Astrocyte (in vitro differentiated cells and primary cell): ENCODE measurements at regions not wholly inside any gene's neighbourhood (a gene's known extent, or its start where the extent isn't known, plus 50 kb on each side); places are given as distances from the start of the nearest gene placed in this dataset.

Experiments
- DNase-seq: peaks from one replicate; pipeline ENCODE4 v3.0.0-alpha.2; 2010; ENCODE audit warnings: low read depth
- FAIRE-seq: peaks from 2 replicates; lab custom pipeline; 2011; peaks lifted over from hg19 to GRCh38; lab: Jason Lieb, UNC
- H2AFZ ChIP-seq: 2 replicates; pipeline ENCODE4 v1.6.0; 2012; ENCODE audit warnings: low read depth, low read length, inconsistent platforms
- H3K27ac ChIP-seq: 2 replicates; pipeline ENCODE4 v1.5.1; 2011; ENCODE audit warnings: low read depth, low read length, inconsistent platforms
- H3K27me3 ChIP-seq: 2 replicates; pipeline ENCODE4 v1.6.0; 2011; ENCODE audit warnings: low read length, inconsistent platforms; ENCODE audit not compliant: insufficient read depth
- H3K36me3 ChIP-seq: 2 replicates; pipeline ENCODE4 v1.5.1; 2011; ENCODE audit warnings: low read length, inconsistent platforms; ENCODE audit not compliant: insufficient read depth
- H3K4me1 ChIP-seq: 2 replicates; pipeline ENCODE4 v1.5.1; 2011; ENCODE audit warnings: low read length, inconsistent platforms; ENCODE audit not compliant: insufficient read depth
- H3K4me2 ChIP-seq: 2 replicates; pipeline ENCODE4 v1.6.0; 2012; ENCODE audit warnings: low read length, inconsistent platforms
- H3K4me3 ChIP-seq: 2 replicates; pipeline ENCODE4 v1.5.1; 2011; ENCODE audit warnings: low read depth, mild to moderate bottlenecking, low read length, inconsistent platforms; ENCODE audit not compliant: insufficient read depth
- H3K79me2 ChIP-seq: 2 replicates; pipeline ENCODE4 v1.6.0; 2012; ENCODE audit warnings: mild to moderate bottlenecking, low read length, inconsistent platforms; ENCODE audit not compliant: insufficient read depth
- H3K9ac ChIP-seq: 2 replicates; pipeline ENCODE4 v1.6.0; 2012; ENCODE audit warnings: mild to moderate bottlenecking, low read length, inconsistent platforms
- H3K9me3 ChIP-seq: 2 replicates; pipeline ENCODE4 v1.5.1; 2012; ENCODE audit warnings: low read depth, mild to moderate bottlenecking, low read length, inconsistent platforms; ENCODE audit not compliant: insufficient read depth
- H4K20me1 ChIP-seq: 2 replicates; pipeline ENCODE4 v1.6.0; 2012; ENCODE audit warnings: low read length, inconsistent platforms; ENCODE audit not compliant: insufficient read depth
- H3K27ac Mint-ChIP-seq: one replicate; pipeline ENCODE4 v1.8.0; 2021; ENCODE audit warnings: mild to moderate bottlenecking, mixed read lengths; ENCODE audit not compliant: unreplicated experiment
- H3K27me3 Mint-ChIP-seq: one replicate; pipeline ENCODE4 v1.8.0; 2021; ENCODE audit warnings: low read depth, mixed read lengths; ENCODE audit not compliant: unreplicated experiment
- H3K36me3 Mint-ChIP-seq: one replicate; pipeline ENCODE4 v1.8.0; 2021; ENCODE audit warnings: low read depth, mixed read lengths; ENCODE audit not compliant: unreplicated experiment
- H3K4me1 Mint-ChIP-seq: one replicate; pipeline ENCODE4 v1.8.0; 2021; ENCODE audit warnings: low read depth, mixed read lengths; ENCODE audit not compliant: unreplicated experiment
- H3K4me3 Mint-ChIP-seq: one replicate; pipeline ENCODE4 v1.8.0; 2021; ENCODE audit warnings: mild to moderate bottlenecking, moderate library complexity, mixed read lengths; ENCODE audit not compliant: unreplicated experiment
- H3K9me3 Mint-ChIP-seq: one replicate; pipeline ENCODE4 v1.8.0; 2021; ENCODE audit warnings: mild to moderate bottlenecking, mixed read lengths; ENCODE audit not compliant: unreplicated experiment
- EZH2 ChIP-seq: IDR thresholded peaks from 2 replicates; pipeline ENCODE4 v1.6.1; 2012; ENCODE audit warnings: mild to moderate bottlenecking, low read length, inconsistent platforms; ENCODE audit not compliant: insufficient read depth
- TF ChIP-seq, protein P1 (sequence below): IDR thresholded peaks from 2 replicates; pipeline ENCODE4 v1.5.1; 2011; ENCODE audit warnings: low read depth, mild to moderate bottlenecking, inconsistent platforms, low read length, moderate library complexity; ENCODE audit not compliant: insufficient read depth

DNA sequence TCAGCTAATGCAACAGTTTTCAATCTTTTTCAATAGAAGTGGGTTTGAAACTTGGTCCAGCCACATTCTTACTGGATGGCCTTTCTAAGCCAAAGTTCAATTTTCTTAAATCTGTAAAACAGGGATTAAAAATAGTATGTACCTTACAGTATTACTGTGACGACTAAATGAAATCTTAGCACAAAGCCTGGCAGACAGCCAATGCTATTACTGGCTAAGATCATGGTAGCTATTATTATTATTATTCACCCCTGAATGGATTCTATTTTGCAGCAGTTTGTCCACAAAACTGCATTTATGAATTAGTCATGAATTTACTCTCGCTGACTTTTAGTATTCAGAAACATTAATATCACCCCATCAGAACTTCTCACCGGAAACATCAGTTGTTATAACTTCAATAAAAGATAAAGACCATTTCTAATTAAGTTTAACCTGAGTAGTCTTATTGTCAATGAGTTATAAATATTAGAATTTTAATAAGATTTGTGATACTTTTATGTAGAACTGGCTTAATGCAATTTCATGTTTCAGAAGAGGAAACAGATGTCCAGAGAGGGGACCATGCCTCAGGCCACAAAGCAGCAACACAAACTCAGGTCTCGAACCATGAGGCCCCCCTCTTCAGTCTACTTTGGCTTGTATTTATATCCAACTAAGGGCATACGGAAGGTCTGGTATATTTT, 468.2 kb downstream of the ARHGEF28 start:
- Histone ChIP-seq H3K27me3 (no peaks in the 10 kb centered on the region), H3K79me2 (no peaks in the 10 kb centered on the region), H4K20me1 (no peaks in the 10 kb centered on the region), H3K36me3 (no peaks in the 10 kb centered on the region), H2AFZ (no peak overlapping the region), H3K4me1 (no peaks in the 10 kb centered on the region), H3K4me3 (no peak overlapping the region), H3K27ac (no peak overlapping the region), H3K4me2 (no peak overlapping the region), H3K9me3 (no peaks in the 10 kb centered on the region), H3K9ac (no peak overlapping the region)
- H3K27me3 Mint-ChIP-seq = peaks cover 7% of the 10 kb centered on the region
- DNase-seq (peak; percentile 37), FAIRE-seq (no peak)
- TF ChIP-seq EZH2 = no peak
- TF ChIP-seq, protein P1, sequence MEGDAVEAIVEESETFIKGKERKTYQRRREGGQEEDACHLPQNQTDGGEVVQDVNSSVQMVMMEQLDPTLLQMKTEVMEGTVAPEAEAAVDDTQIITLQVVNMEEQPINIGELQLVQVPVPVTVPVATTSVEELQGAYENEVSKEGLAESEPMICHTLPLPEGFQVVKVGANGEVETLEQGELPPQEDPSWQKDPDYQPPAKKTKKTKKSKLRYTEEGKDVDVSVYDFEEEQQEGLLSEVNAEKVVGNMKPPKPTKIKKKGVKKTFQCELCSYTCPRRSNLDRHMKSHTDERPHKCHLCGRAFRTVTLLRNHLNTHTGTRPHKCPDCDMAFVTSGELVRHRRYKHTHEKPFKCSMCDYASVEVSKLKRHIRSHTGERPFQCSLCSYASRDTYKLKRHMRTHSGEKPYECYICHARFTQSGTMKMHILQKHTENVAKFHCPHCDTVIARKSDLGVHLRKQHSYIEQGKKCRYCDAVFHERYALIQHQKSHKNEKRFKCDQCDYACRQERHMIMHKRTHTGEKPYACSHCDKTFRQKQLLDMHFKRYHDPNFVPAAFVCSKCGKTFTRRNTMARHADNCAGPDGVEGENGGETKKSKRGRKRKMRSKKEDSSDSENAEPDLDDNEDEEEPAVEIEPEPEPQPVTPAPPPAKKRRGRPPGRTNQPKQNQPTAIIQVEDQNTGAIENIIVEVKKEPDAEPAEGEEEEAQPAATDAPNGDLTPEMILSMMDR = no peak
- peaks cover 1% of the 10 kb centered on the region for H3K9me3 Mint-ChIP-seq
- H3K4me3 Mint-ChIP-seq = no peak overlapping the region
- peaks cover 7% of the 10 kb centered on the region for H3K4me1 Mint-ChIP-seq
- no peak overlapping the region for H3K27ac Mint-ChIP-seq
- no peaks in the 10 kb centered on the region for H3K36me3 Mint-ChIP-seq

DNA sequence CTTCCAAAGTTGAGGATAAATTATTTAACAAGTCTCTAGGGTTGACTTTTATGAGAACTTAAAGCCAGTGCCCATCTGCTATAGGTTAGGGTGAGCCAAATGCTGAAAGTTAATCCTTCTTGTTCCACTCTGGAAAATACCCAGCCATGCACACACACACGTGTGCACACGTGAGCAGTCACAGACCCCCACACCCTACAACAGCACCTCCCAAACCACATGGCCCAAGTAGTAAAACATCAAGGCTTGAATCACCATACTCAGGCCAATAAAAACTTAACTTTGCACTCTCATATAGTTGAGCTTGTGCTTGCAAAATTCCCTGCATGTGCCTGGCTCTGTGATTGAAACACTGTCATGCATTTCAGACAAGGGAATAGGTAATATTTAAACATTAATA, 467.6 kb downstream of the ARHGEF28 start:
- H3K4me1 Mint-ChIP-seq = peaks cover 7% of the 10 kb centered on the region
- H3K36me3 Mint-ChIP-seq = no peaks in the 10 kb centered on the region
- no peak for FAIRE-seq
- no peaks in the 10 kb centered on the region for H3K79me2 ChIP-seq
- H3K27ac ChIP-seq = no peak overlapping the region
- no peaks in the 10 kb centered on the region for H4K20me1 ChIP-seq
- no peak for DNase-seq
- H3K4me2 ChIP-seq = no peak overlapping the region
- no peaks in the 10 kb centered on the region for H3K9me3 Mint-ChIP-seq
- H3K9ac ChIP-seq = no peak overlapping the region
- H3K4me1 ChIP-seq = no peaks in the 10 kb centered on the region
- no peaks in the 10 kb centered on the region for H3K36me3 ChIP-seq
- TF ChIP-seq, protein P1 = no peak
- TF ChIP-seq EZH2 = no peak
- no peak overlapping the region for H3K4me3 ChIP-seq
- H2AFZ ChIP-seq = no peak overlapping the region
- no peak overlapping the region for H3K4me3 Mint-ChIP-seq
- H3K27me3 Mint-ChIP-seq = peaks cover 13% of the 10 kb centered on the region
- H3K27ac Mint-ChIP-seq = no peak overlapping the region
- H3K9me3 ChIP-seq = no peaks in the 10 kb centered on the region
- H3K27me3 ChIP-seq = no peaks in the 10 kb centered on the region

DNA sequence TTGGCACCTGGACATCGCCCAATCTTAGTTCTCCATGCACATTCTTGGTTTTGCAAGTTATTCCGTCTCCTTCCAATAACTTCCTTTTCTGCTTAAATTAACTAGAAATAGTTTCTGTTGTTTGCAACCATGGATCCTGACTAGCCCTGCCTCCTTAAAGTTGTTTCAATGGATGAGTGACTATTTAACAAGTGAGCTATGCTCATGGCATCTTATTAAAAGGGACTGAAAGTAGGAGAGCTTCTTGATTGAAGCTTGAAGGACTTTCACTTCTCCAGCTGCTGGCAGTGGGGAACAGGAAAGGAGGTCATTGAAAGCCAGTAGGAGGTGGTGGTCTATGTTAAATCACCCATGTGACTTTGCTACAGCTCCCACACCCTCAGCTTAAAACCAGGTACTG, 466.8 kb downstream of the ARHGEF28 start:
- peaks cover 13% of the 10 kb centered on the region for H3K27me3 Mint-ChIP-seq
- H2AFZ ChIP-seq = no peak overlapping the region
- H3K4me1 ChIP-seq = no peaks in the 10 kb centered on the region
- H3K27ac Mint-ChIP-seq = no peak overlapping the region
- H3K36me3 Mint-ChIP-seq = no peaks in the 10 kb centered on the region
- H3K4me1 Mint-ChIP-seq = peaks cover 7% of the 10 kb centered on the region
- H3K4me2 ChIP-seq = no peak overlapping the region
- H3K9ac ChIP-seq = no peak overlapping the region
- H3K4me3 Mint-ChIP-seq = no peak overlapping the region
- no peaks in the 10 kb centered on the region for H3K9me3 Mint-ChIP-seq
- no peaks in the 10 kb centered on the region for H3K36me3 ChIP-seq
- DNase-seq (no peak), FAIRE-seq (no peak)
- H3K79me2 ChIP-seq = no peaks in the 10 kb centered on the region
- H3K27me3 ChIP-seq = no peaks in the 10 kb centered on the region
- H4K20me1 ChIP-seq = no peaks in the 10 kb centered on the region
- H3K4me3 ChIP-seq = no peak overlapping the region
- no peak overlapping the region for H3K27ac ChIP-seq
- no peaks in the 10 kb centered on the region for H3K9me3 ChIP-seq
- no peak for TF ChIP-seq EZH2
- TF ChIP-seq, protein P1 = no peak
